Left lung (tissue), 4 donors: ENCODE measurements at regions not wholly inside any gene's neighbourhood (a gene's known extent, or its start where the extent isn't known, plus 50 kb on each side); places are given as distances from the start of the nearest gene placed in this dataset.
A peak's percentile ranks its signal among the peaks of the same experiment; 100 is the strongest.

Experiments
- ATAC-seq: fragments of 200-7000 bp; cut with Tn5 transposase; one replicate; pipeline ENCODE4 v1.9.1; 2020; ENCODE audit warnings: moderate library complexity
- DNase-seq, 4 donors: peaks; one replicate each; pipeline ENCODE4 v3.0.0-alpha.2; 2013 to 2020
- H3K27ac ChIP-seq, 2 donors: fragments of 200-600 bp; sonication (generic) in 1 of 2; one replicate each; pipeline versions ENCODE4 v1.5.0 to v1.8.0; 2020 to 2021
- H3K27me3 ChIP-seq, 2 donors: fragments of 200-600 bp; sonication (generic) in 1 of 2; one replicate each; pipeline versions ENCODE4 v1.5.0 to v1.8.0; 2020 to 2021
- H3K36me3 ChIP-seq, 2 donors: fragments of 200-600 bp; sonication (generic) in 1 of 2; one replicate each; pipeline versions ENCODE4 v1.5.0 to v1.8.0; 2020 to 2021
- H3K4me1 ChIP-seq, 2 donors: fragments of 200-600 bp; one replicate each; pipeline ENCODE4 v1.8.0; 2021
- H3K4me3 ChIP-seq, 2 donors: fragments of 200-600 bp; sonication (generic) in 1 of 2; one replicate each; pipeline versions ENCODE4 v1.5.0 to v1.8.0; 2020 to 2021; ENCODE audit warnings: mild to moderate bottlenecking in 1 of 2
- H3K9me3 ChIP-seq, 2 donors: fragments of 200-600 bp; sonication (generic) in 1 of 2; one replicate each; pipeline versions ENCODE4 v1.5.0 to v1.8.0; 2020 to 2021
- intact Hi-C, 2 donors: fragments of 100-400 bp; cut with DNase I; formaldehyde crosslinking; loops; one replicate each; pipeline versions ENCODE4 v1.11.2 to v1.14.2; 2022
- TF ChIP-seq, protein P1 (sequence below), 2 donors: fragments of 200-600 bp; sonication (generic) in 1 of 2; IDR thresholded peaks; one replicate each; pipeline versions ENCODE4 v1.5.0 to v1.8.0; 2021; ENCODE audit warnings: antibody characterized with exemption in 2 of 2
- donor health status: DM: no; HTN: yes; CAD: no.
- donor health status: DM: no; HTN: no; CAD: no.

DNA sequence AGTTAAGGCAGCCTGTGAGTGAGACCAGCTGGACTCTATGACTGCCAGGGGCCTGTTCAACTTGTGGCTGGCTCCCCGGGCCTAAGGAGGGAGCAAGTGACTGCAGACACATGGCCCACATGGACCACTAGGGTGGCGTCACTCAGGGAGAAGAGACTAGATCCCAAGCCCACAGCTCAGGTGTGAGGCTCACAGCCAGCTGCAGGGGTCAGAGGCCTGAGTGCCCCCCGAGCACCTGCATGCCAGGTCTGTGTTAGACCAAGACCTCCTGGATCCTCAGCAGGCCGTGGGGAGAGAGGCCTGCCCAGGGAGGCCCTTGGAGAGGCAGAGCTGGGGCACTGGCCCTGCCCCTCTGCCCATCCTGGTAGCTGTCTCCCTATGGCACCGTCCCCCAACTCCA is 142.4 kb upstream of the RUNX3 start:
- Histone ChIP-seq H3K4me3 (no peak overlapping the region), H3K36me3 (no peaks in the 10 kb centered on the region), H3K27ac (no peak overlapping the region), H3K4me1 (no peaks in the 10 kb centered on the region), H3K9me3 (peaks cover 0 to 5% of the 10 kb centered on the region in 2 donors), H3K27me3 (no peaks in the 10 kb centered on the region)
- intact Hi-C loops, result no loop called here
- TF ChIP-seq, protein P1, sequence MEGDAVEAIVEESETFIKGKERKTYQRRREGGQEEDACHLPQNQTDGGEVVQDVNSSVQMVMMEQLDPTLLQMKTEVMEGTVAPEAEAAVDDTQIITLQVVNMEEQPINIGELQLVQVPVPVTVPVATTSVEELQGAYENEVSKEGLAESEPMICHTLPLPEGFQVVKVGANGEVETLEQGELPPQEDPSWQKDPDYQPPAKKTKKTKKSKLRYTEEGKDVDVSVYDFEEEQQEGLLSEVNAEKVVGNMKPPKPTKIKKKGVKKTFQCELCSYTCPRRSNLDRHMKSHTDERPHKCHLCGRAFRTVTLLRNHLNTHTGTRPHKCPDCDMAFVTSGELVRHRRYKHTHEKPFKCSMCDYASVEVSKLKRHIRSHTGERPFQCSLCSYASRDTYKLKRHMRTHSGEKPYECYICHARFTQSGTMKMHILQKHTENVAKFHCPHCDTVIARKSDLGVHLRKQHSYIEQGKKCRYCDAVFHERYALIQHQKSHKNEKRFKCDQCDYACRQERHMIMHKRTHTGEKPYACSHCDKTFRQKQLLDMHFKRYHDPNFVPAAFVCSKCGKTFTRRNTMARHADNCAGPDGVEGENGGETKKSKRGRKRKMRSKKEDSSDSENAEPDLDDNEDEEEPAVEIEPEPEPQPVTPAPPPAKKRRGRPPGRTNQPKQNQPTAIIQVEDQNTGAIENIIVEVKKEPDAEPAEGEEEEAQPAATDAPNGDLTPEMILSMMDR (IDR thresholded peaks at IDR 0.05), result no peak
- DNase-seq, result no peak
- no peak for ATAC-seq

- Histone ChIP-seq H3K27me3 (no peaks in the 10 kb centered on the region), H3K9me3 (no peaks in the 10 kb centered on the region), H3K4me3 (no peak overlapping the region), H3K4me1 (peaks cover 9 to 12% of the 10 kb centered on the region in 2 donors), H3K27ac (no peak overlapping the region), H3K36me3 (no peaks in the 10 kb centered on the region)
- ATAC-seq (no peak), DNase-seq (no peak)
- intact Hi-C loops, result no loop called here
- TF ChIP-seq, protein P1 (IDR thresholded peaks at IDR 0.05), result no peak
Observed at GRCh38 chr1:25068829-25069228, 138.8 kb upstream of the RUNX3 start.

DNA sequence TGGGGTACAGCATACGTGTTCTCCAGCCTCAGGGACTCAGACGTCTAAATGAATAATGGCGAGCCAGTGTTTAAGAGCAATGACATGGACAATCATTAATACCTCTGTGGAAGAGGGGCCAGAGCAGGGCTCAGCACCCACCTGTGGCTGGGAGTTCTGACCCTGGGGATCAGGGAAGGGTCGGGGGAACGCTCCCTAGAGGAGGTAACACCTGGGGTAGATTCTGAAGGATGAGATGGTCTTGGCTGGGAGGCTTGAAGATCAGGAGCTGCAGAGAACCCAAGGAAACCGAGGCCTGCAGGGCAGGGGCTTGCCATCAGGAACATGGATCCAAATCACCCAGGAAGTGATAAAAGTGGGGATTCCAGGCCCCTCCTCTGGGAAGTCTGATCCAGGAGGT is 138.2 kb upstream of the RUNX3 start:
- Histone ChIP-seq H3K36me3 (no peaks in the 10 kb centered on the region), H3K9me3 (no peaks in the 10 kb centered on the region), H3K27me3 (no peaks in the 10 kb centered on the region), H3K4me1 (peaks cover 9 to 12% of the 10 kb centered on the region in 2 donors), H3K27ac (no peak overlapping the region), H3K4me3 (no peak overlapping the region)
- DNase-seq (no peak), ATAC-seq (no peak)
- TF ChIP-seq, protein P1 (IDR thresholded peaks at IDR 0.05), result no peak
- intact Hi-C loops, result no loop called here

- DNase-seq (no peak), ATAC-seq (no peak)
- intact Hi-C loops, result no loop called here
- H3K4me1 ChIP-seq, result peaks cover 9 to 12% of the 10 kb centered on the region in 2 donors
- no peak overlapping the region for H3K27ac ChIP-seq
- H3K9me3 ChIP-seq, result no peaks in the 10 kb centered on the region
- no peaks in the 10 kb centered on the region for H3K36me3 ChIP-seq
- no peak overlapping the region for H3K4me3 ChIP-seq
- TF ChIP-seq, protein P1 (IDR thresholded peaks at IDR 0.05), result no peak
- no peaks in the 10 kb centered on the region for H3K27me3 ChIP-seq
Observed at GRCh38 chr1:25067518-25068251, 137.6 kb upstream of the RUNX3 start.

DNA sequence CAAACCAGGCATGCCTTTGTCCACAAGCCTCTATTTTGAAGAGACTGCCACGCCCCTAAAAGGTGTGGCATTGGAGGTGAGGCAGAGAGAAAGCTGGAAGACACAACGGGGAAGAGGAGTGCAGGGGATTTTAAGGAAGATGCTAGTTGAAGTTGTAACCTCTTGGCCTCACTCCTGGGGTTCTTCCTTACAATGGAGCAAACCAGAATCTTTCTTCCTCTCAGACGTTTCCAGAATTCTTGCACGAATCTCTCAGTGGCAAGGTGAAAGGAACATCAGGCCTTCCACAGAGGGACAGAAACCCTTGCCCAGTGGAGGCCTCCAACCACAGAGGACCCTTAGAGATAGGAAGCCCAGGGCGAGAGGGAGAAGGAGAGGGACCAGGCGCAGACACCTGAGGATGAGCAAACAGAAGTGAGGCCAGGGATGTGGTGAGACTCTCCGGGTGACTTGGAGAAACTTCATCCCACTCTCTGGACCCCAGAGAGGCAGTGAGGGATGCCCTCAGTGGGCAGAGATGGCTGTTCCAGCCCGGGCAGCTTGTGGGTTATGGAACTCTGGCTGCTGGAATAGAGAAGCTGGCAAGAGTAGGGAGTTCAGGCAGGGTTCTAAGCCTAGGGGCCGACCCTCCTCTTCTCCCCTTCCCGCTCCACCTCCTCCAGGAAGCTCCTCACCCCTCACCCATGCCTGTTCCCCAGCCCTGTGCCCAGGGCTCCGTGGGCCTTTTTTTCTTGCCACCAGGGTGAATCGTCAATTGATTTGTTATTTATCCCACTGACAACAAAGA is 136.8 kb upstream of the RUNX3 start:
- Histone ChIP-seq H3K36me3 (no peaks in the 10 kb centered on the region), H3K27me3 (no peaks in the 10 kb centered on the region), H3K9me3 (no peaks in the 10 kb centered on the region), H3K4me1 (peaks cover 9 to 12% of the 10 kb centered on the region in 2 donors), H3K4me3 (no peak overlapping the region), H3K27ac (no peak overlapping the region)
- TF ChIP-seq, protein P1 (IDR thresholded peaks at IDR 0.05), result no peak
- DNase-seq, result no peak
- peak; percentile 42 for ATAC-seq
- intact Hi-C loops, result no loop called here
